Inflammatory macrophage treated with lipopolysaccharide for 4 hours (primary cell): ENCODE measurements at regions not wholly inside any gene's neighbourhood (a gene's known extent, or its start where the extent isn't known, plus 50 kb on each side); places are given as distances from the start of the nearest gene placed in this dataset.

Experiments used
- DNase-seq: peaks from one replicate; pipeline ENCODE4 v3.0.0-alpha.2; 2020

GRCh38 chr21:38556390-38556789 is 58.1 kb upstream of the ERG start:
- DNase-seq, result no peak

- no peak for DNase-seq
Observed at GRCh38 chr21:38561205-38561604, 62.9 kb upstream of the ERG start.

DNA sequence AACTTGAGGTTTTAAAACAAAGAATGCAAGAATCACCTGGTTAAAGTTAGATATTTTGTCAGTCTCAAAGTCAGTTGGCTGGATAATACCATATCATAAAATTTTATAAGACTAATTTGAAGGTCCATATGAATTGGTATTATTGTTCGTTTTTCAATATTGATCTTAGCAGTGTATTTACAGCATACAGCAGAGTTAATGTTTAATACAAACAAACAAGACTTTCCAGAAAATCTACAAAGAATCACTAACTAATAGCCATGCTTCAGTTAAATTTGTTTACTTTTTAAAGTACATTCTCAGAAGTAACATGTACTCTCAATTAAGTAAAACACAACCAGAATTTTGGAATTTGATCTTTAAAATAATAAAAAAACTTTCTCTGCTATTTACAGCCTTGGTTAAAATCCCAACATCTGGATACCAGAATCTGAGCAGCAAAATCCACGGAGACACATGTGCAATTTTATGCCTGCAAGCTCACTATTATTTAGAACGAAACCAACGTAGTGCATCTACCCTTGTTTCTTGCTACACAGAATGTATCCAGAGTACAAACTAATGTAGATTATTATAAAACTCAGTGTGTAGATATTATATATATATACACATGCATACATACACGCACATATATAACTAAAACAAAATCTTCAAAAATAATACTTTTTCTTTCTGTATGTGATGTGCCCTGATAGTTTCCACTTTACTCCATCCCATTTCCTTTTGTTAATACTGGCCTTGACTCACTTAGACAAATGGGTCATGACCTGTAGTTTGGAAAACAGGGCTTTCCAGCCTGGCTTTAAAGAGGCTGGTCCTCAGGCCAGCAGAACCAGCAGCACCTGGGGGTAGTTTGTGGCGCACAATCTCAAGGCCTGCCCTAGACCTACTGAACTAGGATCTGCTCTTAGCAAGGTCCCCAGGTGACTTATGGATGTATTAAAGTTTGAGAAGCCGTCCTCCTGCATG is 63.6 kb upstream of the ERG start:
- no peak for DNase-seq

DNA sequence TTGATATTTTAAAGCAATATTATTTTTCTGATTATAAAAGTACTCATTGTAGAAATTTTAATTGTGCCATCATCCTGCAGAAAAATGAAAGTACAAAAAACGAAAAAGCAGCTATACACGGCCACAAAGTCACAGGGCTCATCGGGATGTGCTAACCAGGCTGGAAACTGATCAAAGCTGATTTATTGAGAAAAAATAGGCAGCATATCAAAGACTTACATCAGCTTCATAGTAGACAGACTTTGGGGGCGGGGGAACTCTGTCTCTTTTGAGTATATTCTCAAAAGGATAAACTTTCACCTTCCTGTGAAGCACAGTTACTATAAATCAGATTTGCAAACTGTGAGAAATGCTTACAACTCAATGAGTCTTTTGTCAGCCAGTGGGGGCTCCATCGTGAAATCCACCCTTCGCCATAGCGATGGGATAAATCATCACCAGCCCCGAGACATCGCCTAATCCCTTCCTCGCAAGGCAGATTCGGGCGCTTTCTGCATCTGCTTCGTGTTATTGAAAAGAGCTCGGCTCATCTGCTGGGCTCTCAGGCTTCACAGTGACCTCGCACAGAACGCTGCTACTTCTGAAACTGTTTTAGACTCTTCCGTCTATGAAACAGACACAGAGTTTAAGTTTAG is 69.2 kb upstream of the ERG start:
- no peak for DNase-seq

DNA sequence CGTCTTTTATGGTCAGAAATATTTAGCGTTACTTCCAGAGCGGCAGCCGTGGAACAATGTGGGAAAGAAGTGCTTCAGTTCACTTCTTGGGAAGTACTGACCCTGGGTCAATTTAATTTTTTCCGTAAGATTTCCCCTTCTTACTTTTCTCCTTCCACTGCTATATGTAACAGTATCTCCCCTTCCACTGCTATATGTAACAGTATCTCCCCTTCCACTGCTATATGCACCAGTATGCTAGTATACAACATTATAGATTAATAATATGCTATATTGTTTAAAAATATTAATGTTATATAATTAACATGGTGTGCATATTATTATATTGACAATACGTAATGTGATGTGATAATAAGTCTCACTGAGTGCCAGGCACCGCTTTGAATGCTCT is 69.7 kb upstream of the ERG start:
- no peak for DNase-seq

DNA sequence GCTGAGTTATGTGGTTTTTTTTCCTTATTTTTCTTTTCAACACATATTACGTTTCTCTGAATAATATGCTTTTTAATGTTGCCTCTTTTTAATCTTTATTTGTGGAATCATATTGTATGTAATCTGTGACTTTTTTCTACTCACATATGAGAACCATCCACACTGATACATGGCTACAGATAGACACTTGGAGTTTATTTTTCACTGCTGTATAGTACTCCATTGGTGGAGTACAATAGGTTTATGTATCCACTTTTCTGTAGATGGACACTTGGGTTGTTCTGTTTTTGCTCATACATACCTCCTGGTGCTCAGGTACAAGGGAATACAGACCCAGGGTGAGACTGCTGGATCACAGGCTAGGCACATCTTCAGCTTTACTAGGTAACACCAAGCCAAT is 71.5 kb upstream of the ERG start:
- DNase-seq, result no peak

- DNase-seq, result no peak
Observed at GRCh38 chr21:38570596-38570995, 72.3 kb upstream of the ERG start.

DNA sequence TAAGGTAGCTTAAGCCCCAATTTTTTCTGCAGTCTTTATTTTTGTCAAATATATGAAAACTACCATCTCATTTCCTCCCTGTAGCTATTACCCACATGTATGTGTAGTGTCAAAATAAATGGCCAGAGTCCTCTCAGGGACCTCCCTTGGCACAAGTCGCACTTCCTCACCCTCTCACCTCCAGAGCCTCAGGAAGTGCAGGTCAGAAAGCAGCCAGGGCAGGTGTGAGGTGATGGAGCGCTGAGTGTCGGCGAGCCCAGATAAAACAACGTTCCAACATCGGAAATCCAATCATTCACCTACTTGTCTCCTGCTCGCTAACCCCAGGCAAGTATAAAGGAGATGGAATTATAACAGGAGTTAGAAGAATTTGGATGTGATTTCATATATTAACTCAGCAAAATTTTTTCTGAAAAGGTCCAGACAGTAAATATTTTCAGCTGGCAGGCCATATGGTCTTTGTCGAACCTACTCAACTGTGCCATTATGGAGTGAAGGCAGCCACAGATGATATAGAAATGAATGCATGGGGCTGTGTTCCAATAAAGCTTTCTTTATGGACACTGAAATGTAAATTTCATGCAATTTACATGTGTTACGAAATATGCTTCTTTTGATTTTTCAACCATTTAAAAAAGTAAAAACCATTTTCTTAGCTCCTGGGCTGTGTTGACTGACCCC is 76.8 kb upstream of the ERG start:
- no peak for DNase-seq

DNA sequence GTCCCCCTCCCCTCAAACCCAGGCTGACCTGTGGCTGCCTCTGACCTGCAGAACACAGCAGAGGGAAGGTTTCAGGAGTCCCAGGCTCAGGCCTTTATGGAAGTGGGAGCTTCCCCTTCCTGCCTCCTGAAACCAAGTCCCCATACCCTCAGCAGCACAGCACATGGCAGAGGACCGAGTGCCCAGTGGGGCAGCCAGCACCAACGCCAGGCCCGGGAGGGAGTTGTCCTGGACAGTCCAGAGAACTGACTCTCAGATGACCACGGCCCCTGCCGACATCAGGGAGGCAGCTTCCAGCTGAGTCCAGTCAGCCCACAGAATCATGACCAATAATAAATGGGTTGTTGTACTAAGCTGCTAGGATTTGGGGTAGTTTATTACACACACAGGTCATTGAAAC is 79.6 kb upstream of the ERG start:
- DNase-seq, result no peak

DNA sequence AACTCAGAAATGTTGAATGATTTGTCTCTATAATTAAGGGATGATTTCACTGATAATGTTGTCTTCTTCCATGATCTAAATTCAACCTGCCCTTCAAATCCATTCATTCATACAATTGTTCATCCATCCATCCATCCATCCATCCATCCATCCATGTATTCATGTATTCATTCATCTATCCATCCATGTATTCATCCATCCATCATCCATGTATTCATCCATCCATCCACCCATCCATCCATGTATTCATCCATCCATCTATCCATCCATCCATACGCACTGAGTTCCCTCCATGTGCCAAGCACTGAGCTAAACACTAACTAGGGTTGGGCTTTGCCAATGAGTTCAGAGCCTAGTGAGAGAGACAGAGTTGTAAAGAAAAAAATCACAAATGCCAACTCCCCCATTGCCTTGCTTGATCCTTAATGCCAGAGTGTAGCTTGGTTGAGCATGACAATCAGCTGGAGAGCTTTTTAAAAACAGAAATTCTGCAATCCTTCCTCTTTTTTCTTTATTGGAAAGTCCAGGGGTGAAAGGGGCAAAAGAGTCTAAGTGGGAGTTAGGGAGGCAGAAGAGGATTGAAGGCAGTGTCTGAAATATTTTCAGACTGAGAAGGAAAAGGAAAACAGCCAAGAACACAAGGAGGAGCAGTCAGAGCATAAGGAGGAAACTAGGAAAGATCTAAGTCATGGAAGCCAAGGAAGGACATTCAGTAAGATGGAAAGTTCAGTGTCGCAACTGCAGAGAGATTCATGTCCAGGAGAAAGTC is 92.4 kb upstream of the ERG start:
- peak; percentile 32 for DNase-seq

- DNase-seq, result no peak
Observed at GRCh38 chr21:38591218-38591537, 92.9 kb upstream of the ERG start.

DNA sequence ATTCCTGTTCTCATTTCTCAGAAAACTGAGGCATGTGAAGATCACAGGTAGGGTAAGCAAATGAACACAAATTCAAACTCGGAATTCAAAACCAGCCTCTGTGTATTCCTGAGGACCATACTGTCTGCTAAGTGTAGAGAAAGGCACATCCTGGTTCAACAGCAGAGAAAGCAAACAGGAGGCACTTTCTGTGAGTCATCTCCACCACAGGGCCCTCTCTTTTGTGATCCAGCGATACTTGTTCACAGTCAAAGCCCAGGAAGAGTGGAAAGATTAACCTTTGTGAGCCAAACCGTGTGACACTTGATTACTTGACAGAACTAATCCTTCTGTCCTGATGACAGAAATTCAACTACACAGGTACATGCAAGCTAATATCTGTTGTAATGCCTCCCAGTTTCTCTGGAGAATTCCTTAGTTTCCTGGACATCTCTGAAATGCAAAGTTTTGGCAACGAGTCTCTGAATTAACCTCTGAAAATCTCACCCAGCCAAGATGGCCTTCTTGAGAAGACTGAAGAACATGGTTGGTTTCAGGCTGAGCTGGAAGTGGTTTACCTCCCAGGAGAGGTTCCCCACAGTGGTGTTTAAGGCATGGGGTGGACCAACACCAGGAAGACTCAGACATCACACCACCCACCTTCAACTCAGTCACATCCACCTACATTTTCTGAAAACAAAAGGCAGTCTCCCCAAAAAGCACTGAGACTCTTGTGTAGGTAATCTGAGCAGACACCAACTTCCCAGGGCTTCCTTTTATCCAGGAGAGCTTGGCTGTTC is 98.2 kb upstream of the ERG start:
- DNase-seq, result no peak

DNA sequence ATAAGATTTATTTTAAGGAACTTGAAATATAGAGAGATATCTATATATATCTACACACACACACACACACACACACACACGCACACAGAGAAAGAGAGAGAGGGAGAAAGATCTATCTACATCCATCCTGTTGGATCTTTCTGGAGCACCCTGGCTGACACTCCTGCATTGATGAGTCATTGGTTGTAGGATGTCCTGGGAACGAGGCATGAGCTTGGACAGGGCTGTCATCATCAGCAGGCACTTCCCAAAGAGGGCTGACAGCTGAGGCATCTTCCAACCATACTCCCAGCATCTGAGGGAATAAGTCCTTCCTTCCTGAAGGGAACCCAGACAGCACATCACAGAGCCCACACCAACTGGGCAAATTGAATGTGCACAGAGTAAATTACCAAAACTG is 99.1 kb upstream of the ERG start:
- DNase-seq, result no peak

GRCh38 chr21:38598413-38598812 is 100.1 kb upstream of the ERG start:
- DNase-seq, result no peak

GRCh38 chr21:38599381-38599975 is 101.2 kb upstream of the ERG start:
- DNase-seq, result no peak

GRCh38 chr21:38600106-38600505 is 101.8 kb upstream of the ERG start:
- DNase-seq, result no peak

DNA sequence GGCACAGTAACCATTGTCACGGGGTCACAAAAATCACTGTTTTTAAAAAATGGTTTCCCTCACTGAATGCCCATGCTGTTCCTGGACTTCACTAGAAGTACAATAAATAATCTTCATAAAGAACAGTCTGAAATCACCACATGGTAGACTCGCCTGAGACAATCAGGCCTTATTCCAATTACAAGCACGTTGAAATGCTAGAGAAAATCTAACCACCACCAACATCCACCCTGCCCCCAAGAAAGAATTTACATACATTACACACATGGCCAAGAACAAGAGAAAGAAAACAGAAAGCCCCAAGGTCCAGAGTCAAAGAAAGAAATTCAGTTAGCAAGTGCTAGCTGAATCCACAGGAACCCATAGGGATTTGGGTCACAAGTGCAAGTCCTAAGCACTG is 107.0 kb upstream of the ERG start:
- no peak for DNase-seq

- DNase-seq, result peak; percentile 24
Observed at GRCh38 chr21:38609580-38609979, 111.3 kb upstream of the ERG start.

DNA sequence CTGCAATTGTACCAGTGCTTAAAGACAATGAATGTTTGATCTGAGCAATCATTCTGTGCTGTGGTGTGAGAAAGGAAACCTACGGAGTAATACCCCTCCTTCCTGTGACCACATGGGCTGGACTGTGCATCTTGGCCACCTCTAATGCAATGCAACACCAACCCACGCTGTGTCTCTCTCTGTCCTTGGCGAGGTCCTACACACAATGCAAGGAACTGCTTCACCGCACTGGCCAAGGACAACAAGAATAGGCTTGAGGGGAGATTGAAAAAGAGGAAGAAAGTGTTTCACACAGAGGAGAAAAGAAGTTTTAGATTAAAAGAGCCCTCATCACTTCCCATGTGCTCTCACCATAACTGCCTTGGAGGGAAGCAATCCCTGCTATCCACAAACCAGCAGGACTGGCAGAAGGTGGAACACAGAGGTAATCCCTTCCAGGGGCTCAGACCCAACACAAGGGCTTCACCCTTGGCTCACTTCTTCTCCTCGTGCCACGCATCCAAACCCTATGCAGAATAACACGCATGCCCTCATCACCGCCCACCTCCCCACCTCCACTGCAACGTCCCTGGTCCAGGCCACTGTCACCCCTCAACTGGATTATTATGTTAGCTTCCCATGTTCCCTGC is 112.5 kb upstream of the ERG start:
- peak; percentile 22 for DNase-seq

DNA sequence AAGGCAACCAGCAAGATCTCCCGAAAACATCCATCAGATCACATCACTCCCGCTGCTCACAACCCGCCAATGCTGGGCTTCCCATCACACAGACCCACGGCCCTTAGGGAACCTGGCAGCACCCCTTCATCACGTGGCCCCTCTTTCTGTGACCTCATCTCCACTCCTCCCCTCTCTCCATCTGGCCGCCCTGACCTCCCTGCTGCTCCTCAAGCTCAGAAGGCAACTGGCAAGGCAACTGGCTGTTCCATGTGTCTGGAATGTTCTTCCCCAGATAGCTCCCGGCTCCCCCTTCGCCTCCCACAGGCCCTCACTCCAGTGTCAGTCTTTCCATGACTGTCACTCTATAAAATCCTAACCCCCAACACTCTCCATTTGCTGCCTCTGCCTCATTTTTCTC is 113.0 kb upstream of the ERG start:
- DNase-seq, result no peak

DNA sequence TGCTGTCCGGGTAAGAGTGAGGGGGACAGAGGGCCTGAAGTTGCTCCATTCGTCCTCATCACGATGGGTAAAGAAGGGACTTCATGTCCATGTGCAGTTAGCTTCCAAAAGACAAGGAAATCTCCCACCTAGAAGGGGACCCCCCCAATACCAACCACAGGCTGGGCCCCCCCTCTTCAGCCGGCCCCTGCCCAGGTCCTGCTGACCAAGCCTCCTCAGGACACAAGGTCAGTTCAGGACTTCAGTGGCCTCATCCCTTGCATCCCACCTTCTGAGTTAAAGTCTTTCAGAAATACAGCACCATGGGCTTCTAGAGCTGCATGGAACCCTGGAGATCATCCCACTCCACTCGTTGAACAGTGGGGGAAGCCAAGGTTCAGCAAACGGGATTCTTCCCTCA is 115.4 kb upstream of the ERG start:
- no peak for DNase-seq

DNA sequence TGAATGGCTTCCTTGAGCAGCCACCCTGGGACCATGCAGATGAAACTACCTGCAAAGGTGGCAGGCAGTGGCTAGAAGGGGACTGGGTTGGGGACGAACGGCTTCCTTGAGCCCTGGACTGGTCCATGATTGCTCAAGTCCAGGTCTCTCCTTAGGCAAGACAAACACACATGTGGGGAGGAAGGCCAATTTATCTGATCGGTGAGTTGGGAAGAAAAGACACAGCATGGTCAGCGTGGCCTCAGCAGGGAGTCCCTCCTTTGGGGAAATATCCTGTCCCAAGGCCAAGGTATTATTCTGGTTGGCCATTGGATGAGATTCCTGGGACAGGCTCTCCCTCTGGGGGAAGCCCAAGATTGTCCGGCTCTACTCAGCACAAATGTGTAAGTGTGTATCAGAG is 116.3 kb upstream of the ERG start:
- DNase-seq, result no peak
